GM12878 (cell line): ENCODE measurements at regions not wholly inside any gene's neighbourhood (a gene's known extent, or its start where the extent isn't known, plus 50 kb on each side); places are given as distances from the start of the nearest gene placed in this dataset.

Experiments used
- ATF2 ChIP-seq: IDR thresholded peaks from 2 replicates; pipeline ENCODE4 v1.6.1; 2012; ENCODE audit warnings: low read length, inconsistent platforms
- NFIC ChIP-seq: IDR thresholded peaks from 2 replicates; pipeline ENCODE4 v1.6.1; 2012; ENCODE audit warnings: low read depth, mild to moderate bottlenecking, inconsistent platforms, low read length, moderate library complexity
- SMC3 ChIP-seq: IDR thresholded peaks from 2 replicates; pipeline ENCODE4 v1.6.1; 2011; ENCODE audit warnings: low read length, improper control_type of control experiment, borderline replicate concordance
- ZBTB40 ChIP-seq: fragments of 450-650 bp; IDR thresholded peaks from 2 replicates; pipeline ENCODE4 v1.6.1; 2016; ENCODE audit warnings: mild to moderate bottlenecking, moderate library complexity, borderline replicate concordance
- TF ChIP-seq, protein P1 (sequence below): IDR thresholded peaks from 2 replicates; pipeline ENCODE4 v1.6.1; 2011; ENCODE audit warnings: mild to moderate bottlenecking, low read depth, low read length, moderate library complexity; ENCODE audit not compliant: insufficient replicate concordance

DNA sequence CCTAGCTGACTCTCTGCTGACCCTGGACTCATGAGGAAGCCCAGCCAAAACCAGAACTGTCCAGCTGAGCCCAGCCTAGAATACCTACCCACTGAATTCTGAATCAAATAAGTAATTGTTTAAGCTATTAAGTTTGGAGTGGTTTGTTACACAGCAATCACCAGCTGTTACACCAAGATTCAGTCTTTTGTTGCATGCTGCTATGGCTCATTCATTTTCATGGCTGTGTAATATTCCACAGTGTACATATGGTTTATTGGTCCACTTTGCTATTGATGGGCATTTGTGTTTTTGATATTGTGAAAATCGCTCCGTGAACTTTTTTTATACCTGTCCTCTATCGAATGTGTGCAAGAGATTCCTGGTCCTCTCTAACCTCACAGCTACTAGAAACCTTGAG, 156.4 kb downstream of the FGF18 start (continued):
- TF ChIP-seq ZBTB40 (no peak), SMC3 (no peak), NFIC (no peak), ATF2 (no peak)
- TF ChIP-seq, protein P1, sequence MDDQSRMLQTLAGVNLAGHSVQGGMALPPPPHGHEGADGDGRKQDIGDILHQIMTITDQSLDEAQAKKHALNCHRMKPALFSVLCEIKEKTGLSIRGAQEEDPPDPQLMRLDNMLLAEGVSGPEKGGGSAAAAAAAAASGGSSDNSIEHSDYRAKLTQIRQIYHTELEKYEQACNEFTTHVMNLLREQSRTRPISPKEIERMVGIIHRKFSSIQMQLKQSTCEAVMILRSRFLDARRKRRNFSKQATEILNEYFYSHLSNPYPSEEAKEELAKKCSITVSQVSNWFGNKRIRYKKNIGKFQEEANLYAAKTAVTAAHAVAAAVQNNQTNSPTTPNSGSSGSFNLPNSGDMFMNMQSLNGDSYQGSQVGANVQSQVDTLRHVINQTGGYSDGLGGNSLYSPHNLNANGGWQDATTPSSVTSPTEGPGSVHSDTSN, result no peak
- TF ChIP-seq, all 136 proteins: peak for 0
